PFSK-1 (cell line): ENCODE measurements at regions not wholly inside any gene's neighbourhood (a gene's known extent, or its start where the extent isn't known, plus 50 kb on each side); places are given as distances from the start of the nearest gene placed in this dataset.
A peak's percentile ranks its signal among the peaks of the same experiment; 100 is the strongest.

Experiments
- FOXP2 ChIP-seq: optimal IDR thresholded peaks from 2 replicates; pipeline ENCODE3; 2011; ENCODE audit warnings: borderline replicate concordance, control low read depth, inconsistent platforms; ENCODE audit not compliant: insufficient read depth; ENCODE audit errors: extremely low read length, extremely low read depth
- POLR2AphosphoS5 ChIP-seq: IDR thresholded peaks from 2 replicates; pipeline ENCODE4 v1.6.1; 2012; ENCODE audit warnings: low read depth, mild to moderate bottlenecking, control low read depth, low read length, moderate library complexity
- REST ChIP-seq, 2 experiments: IDR thresholded peaks; 2 replicates each; pipeline versions ENCODE4 v1.6.1 to v1.8.0; 2011 to 2012; ENCODE audit warnings: low read depth in 2 of 2, low read length in 2 of 2, control low read depth in 1 of 2, inconsistent platforms in 1 of 2, mild to moderate bottlenecking in 1 of 2, moderate library complexity in 1 of 2; ENCODE audit not compliant: insufficient read depth in 1 of 2
- SIN3A ChIP-seq: IDR thresholded peaks from 2 replicates; pipeline ENCODE4 v1.6.1; 2012; ENCODE audit warnings: mild to moderate bottlenecking, low read length, moderate library complexity, borderline replicate concordance; ENCODE audit not compliant: insufficient read depth
- TAF1 ChIP-seq: IDR thresholded peaks from 2 replicates; pipeline ENCODE4 v1.6.1; 2012; ENCODE audit warnings: low read length, control low read depth, borderline replicate concordance; ENCODE audit not compliant: insufficient read depth

DNA sequence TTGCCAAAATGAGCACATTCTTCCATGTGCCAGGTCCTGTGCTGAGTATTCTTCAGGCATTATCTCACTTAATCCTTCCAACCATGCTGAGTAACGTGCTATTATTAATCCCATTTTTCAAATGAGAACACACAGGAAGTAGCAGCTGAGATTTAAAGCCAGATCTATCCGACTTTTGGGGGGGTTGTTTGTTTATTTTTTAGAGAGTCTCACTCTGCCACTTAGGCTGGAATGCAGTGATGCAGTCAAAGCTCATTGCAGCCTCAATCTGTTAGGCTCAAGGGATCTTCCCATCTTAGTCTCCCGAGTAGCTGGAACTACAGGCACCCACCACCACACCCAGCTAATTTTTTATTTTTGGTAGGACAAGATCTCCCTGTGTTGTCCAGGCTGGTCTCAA, 55.5 kb upstream of the TRIM2 start:
- no peak for TF ChIP-seq REST (IDR thresholded peaks at IDR 0.05; ENCODE audit: insufficient read depth in 1 of 2, low read depth in 2 of 2, low read length in 2 of 2)
- TF ChIP-seq SIN3A, result no peak
- TF ChIP-seq POLR2AphosphoS5, result no peak
- no peak for TF ChIP-seq TAF1
- no peak for TF ChIP-seq FOXP2

DNA sequence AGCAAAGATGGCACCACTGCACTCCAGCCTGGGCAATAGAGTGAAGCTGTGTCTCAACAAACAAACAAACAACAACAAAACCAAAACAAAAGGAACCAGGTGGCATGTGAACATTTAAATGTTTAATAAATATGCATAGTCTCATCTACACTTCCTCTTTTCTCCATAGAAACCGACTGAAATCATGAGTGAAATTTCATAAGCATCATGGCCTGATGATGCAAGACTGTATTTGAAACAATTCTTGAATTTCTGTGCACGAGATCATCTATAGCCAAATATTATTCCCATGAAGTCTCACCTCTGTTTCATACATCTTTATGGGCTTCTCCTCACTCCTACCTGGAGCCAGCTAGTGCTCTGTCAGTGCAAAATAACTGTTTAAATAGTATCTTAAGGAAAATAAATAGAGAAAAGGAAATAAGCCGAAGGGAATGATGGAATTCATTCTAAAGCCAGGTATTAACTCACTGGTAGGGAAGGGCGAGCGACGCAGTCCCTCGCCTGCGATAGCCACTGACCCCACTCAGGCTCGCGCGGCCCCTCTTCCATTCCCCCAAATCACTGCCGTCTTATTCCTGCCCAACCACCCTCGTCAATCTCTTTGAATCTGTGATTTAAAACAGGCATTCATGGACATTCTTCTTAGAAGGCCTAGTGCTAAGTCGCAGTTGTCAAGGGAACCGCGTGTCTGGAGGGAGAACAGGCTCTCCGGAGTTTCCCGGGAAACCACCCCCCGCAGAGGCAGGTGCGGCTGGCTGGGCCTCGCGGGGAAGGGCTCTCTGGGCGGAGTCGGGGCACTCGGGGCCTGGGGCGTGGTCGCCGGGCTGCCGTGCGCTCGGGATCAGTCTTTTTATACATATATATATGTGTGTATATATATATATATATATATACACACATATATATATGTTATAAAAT, 52.4 kb upstream of the TRIM2 start:
- no peak for TF ChIP-seq SIN3A

- no peak for TF ChIP-seq TAF1
- no peak for TF ChIP-seq FOXP2
Observed at GRCh38 chr4:153152501-153153338, 51.5 kb upstream of the TRIM2 start.

GRCh38 chr4:153153339-153153871, 50.8 kb upstream of the TRIM2 start:
- TF ChIP-seq REST (IDR thresholded peaks at IDR 0.05; ENCODE audit: insufficient read depth in 1 of 2, low read depth in 2 of 2, low read length in 2 of 2), result no peak
- TF ChIP-seq SIN3A, result no peak
- TF ChIP-seq FOXP2, result peak; percentile 23
- TF ChIP-seq TAF1, result no peak
- TF ChIP-seq POLR2AphosphoS5, result peak; percentile 44; the same call in 1 of the 2 replicates

DNA sequence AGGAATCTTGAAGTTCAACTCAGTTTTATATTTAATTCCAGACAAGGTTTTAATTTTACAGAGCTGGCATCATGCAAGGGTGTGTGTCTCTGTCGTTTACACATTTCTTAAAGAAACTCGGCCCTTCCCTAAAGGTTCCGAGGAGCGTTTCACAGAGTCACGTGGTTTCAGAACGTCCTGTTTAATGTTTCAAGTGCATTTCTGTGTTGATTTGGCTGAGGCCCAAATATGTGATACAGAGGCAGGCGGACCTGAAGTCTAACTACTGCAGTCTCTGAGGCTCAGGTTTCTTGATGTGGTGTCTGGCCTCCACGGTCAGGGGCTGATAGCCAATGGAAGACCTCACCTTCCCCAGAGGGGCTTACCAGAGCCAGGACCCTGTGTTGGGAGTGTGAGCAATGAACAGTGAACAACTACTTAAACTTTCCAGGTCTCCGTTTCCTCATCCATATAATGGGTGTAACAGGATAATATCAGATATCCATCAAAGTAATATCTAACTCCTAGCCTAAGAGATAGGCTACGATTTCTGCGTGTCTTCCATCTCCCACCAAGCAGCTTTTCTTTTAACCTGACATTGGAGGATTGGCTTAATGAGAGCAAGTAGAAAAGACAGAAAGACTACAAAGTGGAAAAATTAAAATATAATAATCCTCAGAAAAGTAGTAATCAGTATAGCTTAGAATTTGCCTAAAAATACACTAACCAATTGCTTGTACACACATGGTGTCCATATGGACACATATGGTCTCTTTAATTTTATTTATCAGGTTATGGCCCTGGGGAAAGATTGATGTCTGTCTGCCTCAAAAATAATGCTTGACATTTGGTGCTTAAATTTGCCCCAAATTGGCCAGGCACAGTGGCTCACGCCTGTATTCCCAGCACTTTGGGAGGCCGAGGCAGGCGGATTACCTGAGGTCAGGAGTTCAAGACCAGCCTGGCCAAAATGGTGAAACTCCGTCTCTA, 50.0 kb upstream of the TRIM2 start:
- TF ChIP-seq SIN3A (0 out of 2 replicates have a peak, but pooled peaks have one; percentile 57), TAF1 (no peak)
